ENCODE measurements at regions not wholly inside any gene's neighbourhood (a gene's known extent, or its start where the extent isn't known, plus 50 kb on each side); places are given as distances from the start of the nearest gene placed in this dataset.

DNA sequence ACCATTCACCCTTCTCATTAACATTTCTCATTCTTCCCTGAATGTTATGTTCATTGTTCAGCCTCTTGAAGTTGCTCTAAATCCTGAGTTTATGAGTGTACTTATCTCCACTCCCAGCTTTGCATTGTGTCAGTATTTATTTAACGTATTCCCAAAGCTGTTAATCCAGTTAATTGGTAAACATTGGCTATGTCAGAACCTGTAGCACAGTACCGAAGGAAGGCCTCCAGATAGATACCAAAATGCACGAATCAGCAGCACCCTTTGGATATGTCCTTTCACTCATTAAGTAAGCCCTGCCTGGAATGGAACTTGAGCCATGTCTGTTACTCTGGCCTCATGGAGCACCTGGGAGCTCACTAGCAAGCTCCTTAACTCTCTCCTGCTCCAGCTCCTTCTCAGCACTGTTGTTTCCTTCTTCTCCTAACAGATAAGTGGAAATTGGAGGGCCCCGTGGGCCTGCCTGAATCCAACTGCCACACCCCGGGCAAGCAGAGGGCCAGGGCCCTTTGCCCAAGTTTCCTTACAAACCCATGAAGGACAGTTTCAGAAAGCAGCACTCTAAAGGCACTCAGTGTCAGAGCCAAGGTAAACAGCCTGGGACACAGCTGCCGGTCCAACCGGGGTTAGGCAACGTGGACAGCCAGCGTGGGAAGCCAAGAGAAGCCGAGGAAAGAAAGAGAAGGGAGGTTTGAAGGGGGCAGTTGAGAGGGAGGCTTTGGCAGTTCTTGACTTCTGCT lies 155.0 kb upstream of the SERP2 start:
- H3K27ac ChIP-seq (ENCODE audit: low read depth, low read length): no peak overlapping the region
- H3K79me1 ChIP-seq (ENCODE audit: low read length): no peaks in the 10 kb centered on the region
- H3K4me2 ChIP-seq (ENCODE audit: low read length): no peak overlapping the region
- no peak overlapping the region for H3K4me3 ChIP-seq (ENCODE audit: low read length)
- no peak overlapping the region for H3K23ac ChIP-seq (ENCODE audit: low read length)
- H2AK5ac ChIP-seq (ENCODE audit: low read length): no peak overlapping the region
- H2BK15ac ChIP-seq (replicated peaks; ENCODE audit: low read depth): no peak overlapping the region
- H3K18ac ChIP-seq (ENCODE audit: low read length): no peak overlapping the region
- no peak overlapping the region for H3K56ac ChIP-seq (ENCODE audit: low read length)
- H2BK5ac ChIP-seq (ENCODE audit: low read length): no peak overlapping the region
- H4K5ac ChIP-seq (ENCODE audit: low read length): no peak overlapping the region
- H3K4me1 ChIP-seq (ENCODE audit: control insufficient read depth, low read depth, low read length): no peaks in the 10 kb centered on the region
- no peak overlapping the region for H3K4ac ChIP-seq (ENCODE audit: low read depth, low read length)
- no peak overlapping the region for H3K9ac ChIP-seq (ENCODE audit: low read length)
- WGBS (ENCODE audit: extremely low coverage, insufficient coverage, low lambda C conversion rate): no CpG with 5 or more reads among the region's 10 CpGs
- no peak for DNase-seq
- no peaks in the 10 kb centered on the region for H3K27me3 ChIP-seq (ENCODE audit: insufficient read depth, low read length, poor library complexity)
- H3K79me2 ChIP-seq (ENCODE audit: control insufficient read depth, insufficient read depth, low read length): no peaks in the 10 kb centered on the region
- H3K36me3 ChIP-seq (ENCODE audit: control insufficient read depth, insufficient read depth, low read length): no peaks in the 10 kb centered on the region
- no peak overlapping the region for H2BK120ac ChIP-seq (ENCODE audit: low read depth, low read length)
- H4K8ac ChIP-seq (ENCODE audit: low read depth, low read length): no peak overlapping the region

- Histone ChIP-seq H3K23ac (ENCODE audit: low read length) (no peak overlapping the region), H3K4me2 (ENCODE audit: low read length) (no peak overlapping the region), H3K79me1 (ENCODE audit: low read length) (no peaks in the 10 kb centered on the region), H3K4ac (ENCODE audit: low read depth, low read length) (no peak overlapping the region), H2BK120ac (ENCODE audit: low read depth, low read length) (no peak overlapping the region), H2BK5ac (ENCODE audit: low read length) (no peak overlapping the region), H3K4me3 (ENCODE audit: low read length) (no peak overlapping the region), H3K27ac (ENCODE audit: low read depth, low read length) (no peak overlapping the region), H3K4me1 (ENCODE audit: control insufficient read depth, low read depth, low read length) (no peaks in the 10 kb centered on the region), H4K8ac (ENCODE audit: low read depth, low read length) (no peak overlapping the region), H3K36me3 (ENCODE audit: control insufficient read depth, insufficient read depth, low read length) (no peaks in the 10 kb centered on the region), H3K79me2 (ENCODE audit: control insufficient read depth, insufficient read depth, low read length) (no peaks in the 10 kb centered on the region), H2AK5ac (ENCODE audit: low read length) (no peak overlapping the region), H3K18ac (ENCODE audit: low read length) (no peak overlapping the region), H2BK15ac (replicated peaks; ENCODE audit: low read depth) (no peak overlapping the region), H3K27me3 (ENCODE audit: insufficient read depth, low read length, poor library complexity) (no peaks in the 10 kb centered on the region), H3K56ac (ENCODE audit: low read length) (no peak overlapping the region), H4K5ac (ENCODE audit: low read length) (no peak overlapping the region), H3K9ac (ENCODE audit: low read length) (no peak overlapping the region)
- no CpG with 5 or more reads among the region's 13 CpGs for WGBS (ENCODE audit: extremely low coverage, insufficient coverage, low lambda C conversion rate)
- DNase-seq: no peak
These were observed 153.8 kb upstream of the SERP2 start for GRCh38 chr13:44219577-44220548.

- no peak overlapping the region for H3K9ac ChIP-seq (ENCODE audit: low read length)
- H2BK5ac ChIP-seq (ENCODE audit: low read length): no peak overlapping the region
- no peak overlapping the region for H3K56ac ChIP-seq (ENCODE audit: low read length)
- DNase-seq: no peak
- no peak overlapping the region for H4K5ac ChIP-seq (ENCODE audit: low read length)
- no peak overlapping the region for H3K4me2 ChIP-seq (ENCODE audit: low read length)
- no peak overlapping the region for H2AK5ac ChIP-seq (ENCODE audit: low read length)
- H2BK120ac ChIP-seq (ENCODE audit: low read depth, low read length): no peak overlapping the region
- H3K23ac ChIP-seq (ENCODE audit: low read length): no peak overlapping the region
- H2BK15ac ChIP-seq (replicated peaks; ENCODE audit: low read depth): no peak overlapping the region
- no peaks in the 10 kb centered on the region for H3K79me2 ChIP-seq (ENCODE audit: control insufficient read depth, insufficient read depth, low read length)
- H3K79me1 ChIP-seq (ENCODE audit: low read length): no peaks in the 10 kb centered on the region
- no peaks in the 10 kb centered on the region for H3K27me3 ChIP-seq (ENCODE audit: insufficient read depth, low read length, poor library complexity)
- H3K4ac ChIP-seq (ENCODE audit: low read depth, low read length): no peak overlapping the region
- no CpG with 5 or more reads among the region's 3 CpGs for WGBS (ENCODE audit: extremely low coverage, insufficient coverage, low lambda C conversion rate)
- no peaks in the 10 kb centered on the region for H3K36me3 ChIP-seq (ENCODE audit: control insufficient read depth, insufficient read depth, low read length)
- H3K27ac ChIP-seq (ENCODE audit: low read depth, low read length): no peak overlapping the region
- H3K4me1 ChIP-seq (ENCODE audit: control insufficient read depth, low read depth, low read length): no peaks in the 10 kb centered on the region
- H3K18ac ChIP-seq (ENCODE audit: low read length): no peak overlapping the region
- H3K4me3 ChIP-seq (ENCODE audit: low read length): no peak overlapping the region
- no peak overlapping the region for H4K8ac ChIP-seq (ENCODE audit: low read depth, low read length)
These were observed 152.7 kb upstream of the SERP2 start for GRCh38 chr13:44220948-44221347.

GRCh38 chr13:44221657-44222056 lies 152.0 kb upstream of the SERP2 start:
- Histone ChIP-seq H3K36me3 (ENCODE audit: control insufficient read depth, insufficient read depth, low read length) (no peaks in the 10 kb centered on the region), H3K27me3 (ENCODE audit: insufficient read depth, low read length, poor library complexity) (no peaks in the 10 kb centered on the region), H3K79me2 (ENCODE audit: control insufficient read depth, insufficient read depth, low read length) (no peaks in the 10 kb centered on the region), H2BK120ac (ENCODE audit: low read depth, low read length) (no peak overlapping the region), H3K9ac (ENCODE audit: low read length) (no peak overlapping the region), H4K5ac (ENCODE audit: low read length) (no peak overlapping the region), H3K4me1 (ENCODE audit: control insufficient read depth, low read depth, low read length) (no peaks in the 10 kb centered on the region), H2BK5ac (ENCODE audit: low read length) (no peak overlapping the region), H3K4ac (ENCODE audit: low read depth, low read length) (no peak overlapping the region), H3K4me3 (ENCODE audit: low read length) (no peak overlapping the region), H4K8ac (ENCODE audit: low read depth, low read length) (no peak overlapping the region), H3K4me2 (ENCODE audit: low read length) (no peak overlapping the region), H3K23ac (ENCODE audit: low read length) (no peak overlapping the region), H3K18ac (ENCODE audit: low read length) (no peak overlapping the region), H3K27ac (ENCODE audit: low read depth, low read length) (no peak overlapping the region), H3K56ac (ENCODE audit: low read length) (no peak overlapping the region), H2AK5ac (ENCODE audit: low read length) (no peak overlapping the region), H3K79me1 (ENCODE audit: low read length) (no peaks in the 10 kb centered on the region), H2BK15ac (replicated peaks; ENCODE audit: low read depth) (no peak overlapping the region)
- no peak for DNase-seq
- no CpG with 5 or more reads among the region's 4 CpGs for WGBS (ENCODE audit: extremely low coverage, insufficient coverage, low lambda C conversion rate)

- H3K36me3 ChIP-seq (ENCODE audit: control insufficient read depth, insufficient read depth, low read length): no peaks in the 10 kb centered on the region
- WGBS (ENCODE audit: extremely low coverage, insufficient coverage, low lambda C conversion rate): no CpG with 5 or more reads among the region's 2 CpGs
These were observed 149.7 kb upstream of the SERP2 start for GRCh38 chr13:44223770-44224444.

More at GRCh38 chr13:44223770-44224444, 149.7 kb upstream of the SERP2 start:
- no peak overlapping the region for H3K9ac ChIP-seq (ENCODE audit: low read length)
- H2BK15ac ChIP-seq (replicated peaks; ENCODE audit: low read depth): no peak overlapping the region
- H2AK5ac ChIP-seq (ENCODE audit: low read length): no peak overlapping the region
- no peak overlapping the region for H3K4me2 ChIP-seq (ENCODE audit: low read length)
- H2BK120ac ChIP-seq (ENCODE audit: low read depth, low read length): no peak overlapping the region
- no peak overlapping the region for H2BK5ac ChIP-seq (ENCODE audit: low read length)
- no peak overlapping the region for H3K4ac ChIP-seq (ENCODE audit: low read depth, low read length)
- H3K4me3 ChIP-seq (ENCODE audit: low read length): no peak overlapping the region
- DNase-seq: no peak
- no peak overlapping the region for H3K27ac ChIP-seq (ENCODE audit: low read depth, low read length)
- no peak overlapping the region for H4K8ac ChIP-seq (ENCODE audit: low read depth, low read length)
- H3K79me1 ChIP-seq (ENCODE audit: low read length): no peaks in the 10 kb centered on the region
- no peak overlapping the region for H4K5ac ChIP-seq (ENCODE audit: low read length)
- no peaks in the 10 kb centered on the region for H3K79me2 ChIP-seq (ENCODE audit: control insufficient read depth, insufficient read depth, low read length)
- no peak overlapping the region for H3K56ac ChIP-seq (ENCODE audit: low read length)
- H3K27me3 ChIP-seq (ENCODE audit: insufficient read depth, low read length, poor library complexity): no peaks in the 10 kb centered on the region
- H3K23ac ChIP-seq (ENCODE audit: low read length): no peak overlapping the region
- H3K18ac ChIP-seq (ENCODE audit: low read length): no peak overlapping the region
- no peaks in the 10 kb centered on the region for H3K4me1 ChIP-seq (ENCODE audit: control insufficient read depth, low read depth, low read length)
